ENCODE measurements at regions not wholly inside any gene's neighbourhood (a gene's known extent, or its start where the extent isn't known, plus 50 kb on each side); places are given as distances from the start of the nearest gene placed in this dataset.

DNA sequence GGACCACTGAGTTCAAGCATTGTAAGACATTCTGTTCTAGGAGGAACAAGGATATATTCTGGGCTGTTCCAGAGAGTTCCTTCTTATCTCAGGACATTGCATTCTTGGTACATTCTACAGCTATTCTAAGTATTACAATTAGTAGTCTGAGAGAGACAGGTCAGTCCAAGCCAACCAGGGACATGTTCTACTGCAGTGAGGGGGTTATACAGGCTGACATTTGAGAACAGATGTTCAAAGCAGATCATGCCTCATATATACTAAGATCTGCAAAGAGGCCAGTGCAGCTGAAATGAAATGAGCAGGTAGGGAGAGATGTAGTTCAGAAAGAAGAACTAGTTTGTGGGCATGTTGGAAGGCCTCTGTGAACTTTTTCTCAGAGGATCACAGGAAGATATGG is 142.0 kb downstream of the CENPC start:
- TF ChIP-seq, protein P1, sequence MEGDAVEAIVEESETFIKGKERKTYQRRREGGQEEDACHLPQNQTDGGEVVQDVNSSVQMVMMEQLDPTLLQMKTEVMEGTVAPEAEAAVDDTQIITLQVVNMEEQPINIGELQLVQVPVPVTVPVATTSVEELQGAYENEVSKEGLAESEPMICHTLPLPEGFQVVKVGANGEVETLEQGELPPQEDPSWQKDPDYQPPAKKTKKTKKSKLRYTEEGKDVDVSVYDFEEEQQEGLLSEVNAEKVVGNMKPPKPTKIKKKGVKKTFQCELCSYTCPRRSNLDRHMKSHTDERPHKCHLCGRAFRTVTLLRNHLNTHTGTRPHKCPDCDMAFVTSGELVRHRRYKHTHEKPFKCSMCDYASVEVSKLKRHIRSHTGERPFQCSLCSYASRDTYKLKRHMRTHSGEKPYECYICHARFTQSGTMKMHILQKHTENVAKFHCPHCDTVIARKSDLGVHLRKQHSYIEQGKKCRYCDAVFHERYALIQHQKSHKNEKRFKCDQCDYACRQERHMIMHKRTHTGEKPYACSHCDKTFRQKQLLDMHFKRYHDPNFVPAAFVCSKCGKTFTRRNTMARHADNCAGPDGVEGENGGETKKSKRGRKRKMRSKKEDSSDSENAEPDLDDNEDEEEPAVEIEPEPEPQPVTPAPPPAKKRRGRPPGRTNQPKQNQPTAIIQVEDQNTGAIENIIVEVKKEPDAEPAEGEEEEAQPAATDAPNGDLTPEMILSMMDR (conservative IDR thresholded peaks at IDR 0.05; ENCODE audit: low read length): no peak
- TF ChIP-seq EZH2phosphoT487 (IDR thresholded peaks at IDR 0.05; ENCODE audit: borderline replicate concordance, low read depth, low read length): no peak

All from OCI-LY7 (cell line).